Heart left ventricle (tissue), 16 donors: ENCODE measurements at regions not wholly inside any gene's neighbourhood (a gene's known extent, or its start where the extent isn't known, plus 50 kb on each side); places are given as distances from the start of the nearest gene placed in this dataset.

ENCODE experiments used
- ATAC-seq, 4 donors: fragments of 200-7000 bp; cut with Tn5 transposase; one replicate each; pipeline ENCODE4 v1.9.1; 2020 to 2022; ENCODE audit warnings: moderate library complexity in 4 of 4, mild to moderate bottlenecking in 3 of 4, moderate number of reproducible peaks in 1 of 4
- DNase-seq, 5 donors: peaks; one replicate each; pipeline ENCODE4 v3.0.0-alpha.2; 2020
- H3K27ac ChIP-seq, 12 donors: fragments of 200-600 bp; sonication (generic) in 4 of 12; one replicate each; pipeline versions ENCODE4 v1.5.0 to v1.8.0; 2016 to 2022; ENCODE audit warnings: mild to moderate bottlenecking in 2 of 12
- H3K27me3 ChIP-seq, 9 donors: fragments of 200-600 bp; sonication (generic) in 2 of 9; one replicate each; pipeline versions ENCODE4 v1.5.1 to v1.8.0; 2016 to 2022; ENCODE audit warnings: mild to moderate bottlenecking in 3 of 9
- H3K36me3 ChIP-seq, 9 donors: fragments of 200-600 bp; sonication (generic) in 2 of 9; one replicate each; pipeline versions ENCODE4 v1.5.0 to v1.8.0; 2018 to 2022; ENCODE audit warnings: mild to moderate bottlenecking in 2 of 9
- H3K4me1 ChIP-seq, 12 donors: fragments of 200-600 bp; sonication (generic) in 4 of 12; one replicate each; pipeline versions ENCODE4 v1.5.0 to v1.8.0; 2016 to 2022; ENCODE audit warnings: mild to moderate bottlenecking in 3 of 12
- H3K4me3 ChIP-seq, 12 donors: fragments of 200-600 bp; sonication (generic) in 4 of 12; one replicate each; pipeline versions ENCODE4 v1.5.0 to v1.8.0; 2017 to 2022; ENCODE audit warnings: mild to moderate bottlenecking in 9 of 12, moderate library complexity in 4 of 12
- H3K9me3 ChIP-seq, 12 donors: fragments of 200-600 bp; sonication (generic) in 4 of 12; one replicate each; pipeline versions ENCODE4 v1.5.0 to v1.8.0; 2016 to 2022; ENCODE audit warnings: mild to moderate bottlenecking in 1 of 12
- CTCF ChIP-seq, 12 donors: fragments of 200-600 bp; sonication (generic) in 4 of 12; IDR thresholded peaks; one replicate each; pipeline versions ENCODE4 v1.5.0 to v1.8.0; 2018 to 2022; ENCODE audit warnings: antibody characterized with exemption in 12 of 12, mild to moderate bottlenecking in 5 of 12
- POLR2A ChIP-seq, 2 donors: fragments of 450-650 bp; IDR thresholded peaks; one replicate each; pipeline ENCODE4 v1.6.1; 2017; ENCODE audit warnings: antibody characterized with exemption in 2 of 2, mild to moderate bottlenecking in 2 of 2, moderate library complexity in 2 of 2
- WGBS, 4 donors: extraction: QIAGEN DNeasy Blood & Tissue Kit in 2 of 4; methylation state at CpG; one replicate each; pipeline versions ENCODE4 v1.1.5 to v1.1.7; 2013 to 2018; 5-methylcytosine and 5-hydroxymethylcytosine counted together
- intact Hi-C, 10 donors: fragments of 100-400 bp; cut with DNase I; formaldehyde crosslinking; loops; one replicate each; pipeline versions ENCODE4 v1.11.1 to v1.14.2; 2022
- donor health status: ischemic (EF 13 %, LVEDD 7.1; RV severe dilation, severe dysfunction).
- donor health status: healthy with polysubstance abuse.
- donor health status: DM: no; HTN: yes; CAD: no.
- donor health status: DM: no; HTN: no; CAD: no.
- donor health status: ischemic (EF 25% LVEDD 6.9; RV normal size, moderate dysfunction).
- donor health status: ischemic (EF 25% LVEDD 5.7; RV mildly dilated, moderate dysfunction).
- donor health status: healthy.
- donor health status: DM: yes; HTN: yes; CAD: no.
- donor health status: ischemic (EF 35%, LVEDD 5.7; RV mildly dilated, moderate dysfunction).
- donor health status: nonischemic (EF 11% LVEDD 7.7; RV severe dilation, severe dysfunction).
- donor health status: DM: yes; HTN: yes; CAD: no.
- donor health status: PGD.
- donor health status: ischemic (EF 29% LVEDD 5.4; RV normal size, mild dysfunction).
- donor health status: nonischemic (EF 23%, LVEDD 6.1; RV moderate dilation, normal function).

GRCh38 chr13:86974995-86975328 is 696.2 kb upstream of the SLITRK5 start:
- no peak overlapping the region for H3K27ac ChIP-seq
- no peaks in the 10 kb centered on the region for H3K36me3 ChIP-seq
- no peak for ATAC-seq
- H3K4me3 ChIP-seq, result no peak overlapping the region
- H3K9me3 ChIP-seq, result no peaks in the 10 kb centered on the region
- WGBS, 4 donors, result 77 to 90% (median 82%) methylated on average over 1 of the region's 1 CpG
- H3K27me3 ChIP-seq, result no peaks in the 10 kb centered on the region
- no peaks in the 10 kb centered on the region for H3K4me1 ChIP-seq
- TF ChIP-seq CTCF (IDR thresholded peaks at IDR 0.05) (peak in 1 of 12 donors; percentile 10), POLR2A (IDR thresholded peaks at IDR 0.05) (no peak)
- DNase-seq, result no peak
- intact Hi-C loops, result no loop called here

- no peaks in the 10 kb centered on the region for H3K9me3 ChIP-seq
- no peaks in the 10 kb centered on the region for H3K27me3 ChIP-seq
- ATAC-seq, result no peak
- intact Hi-C loops, result no loop called here
- no peaks in the 10 kb centered on the region for H3K36me3 ChIP-seq
- H3K4me1 ChIP-seq, result no peaks in the 10 kb centered on the region
- TF ChIP-seq CTCF (IDR thresholded peaks at IDR 0.05), result no peak
- TF ChIP-seq POLR2A (IDR thresholded peaks at IDR 0.05), result no peak
- H3K4me3 ChIP-seq, result no peak overlapping the region
- H3K27ac ChIP-seq, result no peak overlapping the region
- no peak for DNase-seq
- WGBS, 4 donors, result 80 to 86% (median 84%) methylated on average over 4 of the region's 4 CpGs
These were observed 694.4 kb upstream of the SLITRK5 start for GRCh38 chr13:86976521-86977324.

GRCh38 chr13:86986448-86986847 is 684.7 kb upstream of the SLITRK5 start:
- no peak for TF ChIP-seq CTCF (IDR thresholded peaks at IDR 0.05)
- no peak for TF ChIP-seq POLR2A (IDR thresholded peaks at IDR 0.05)

GRCh38 chr13:86992251-86992650 is 678.9 kb upstream of the SLITRK5 start:
- no peak overlapping the region for H3K27ac ChIP-seq
- intact Hi-C loops, result no loop called here
- DNase-seq (no peak), ATAC-seq (no peak)
- no peaks in the 10 kb centered on the region for H3K36me3 ChIP-seq
- TF ChIP-seq POLR2A (IDR thresholded peaks at IDR 0.05) (no peak), CTCF (IDR thresholded peaks at IDR 0.05) (no peak)
- no peaks in the 10 kb centered on the region for H3K27me3 ChIP-seq
- H3K4me3 ChIP-seq, result no peak overlapping the region
- H3K4me1 ChIP-seq, result no peaks in the 10 kb centered on the region
- peaks cover 0 to 12% (median 0%) of the 10 kb centered on the region in 12 donors for H3K9me3 ChIP-seq

More at GRCh38 chr13:86986448-86986847, 684.7 kb upstream of the SLITRK5 start:
- ATAC-seq, result no peak
- Histone ChIP-seq H3K27ac (no peak overlapping the region), H3K4me3 (no peak overlapping the region), H3K36me3 (no peaks in the 10 kb centered on the region), H3K9me3 (no peaks in the 10 kb centered on the region), H3K27me3 (no peaks in the 10 kb centered on the region), H3K4me1 (no peaks in the 10 kb centered on the region)
- intact Hi-C loops, result no loop called here
- WGBS, 4 donors, result 32 to 42% (median 37%) methylated on average over 4 of the region's 4 CpGs
- no peak for DNase-seq
